Cardiac muscle cell (in vitro differentiated cells and primary cell): ENCODE measurements at regions not wholly inside any gene's neighbourhood (a gene's known extent, or its start where the extent isn't known, plus 50 kb on each side); places are given as distances from the start of the nearest gene placed in this dataset.

Experiments
- DNase-seq, 2 donors: peaks; one replicate each; pipeline versions ENCODE4 v3.0.0 to v3.0.0-alpha.2; 2010 to 2017; ENCODE audit warnings: low read depth in 1 of 2, low spot score in 1 of 2
- H3K27ac ChIP-seq: fragments of 200-600 bp; sonication (generic); 2 replicates; pipeline ENCODE4 v1.5.1; 2016
- H3K27me3 ChIP-seq: fragments of 200-600 bp; sonication (generic); 2 replicates; pipeline ENCODE4 v1.6.0; 2016; ENCODE audit warnings: control low read depth
- H3K36me3 ChIP-seq: fragments of 200-600 bp; sonication (generic); 2 replicates; pipeline ENCODE4 v1.5.1; 2016; ENCODE audit warnings: control low read depth
- H3K4me1 ChIP-seq: fragments of 200-600 bp; sonication (generic); 2 replicates; pipeline ENCODE4 v1.8.1; 2017; ENCODE audit warnings: low read depth, mild to moderate bottlenecking, mixed run types
- H3K4me3 ChIP-seq: fragments of 200-600 bp; sonication (generic); 2 replicates; pipeline ENCODE4 v1.5.1; 2016; ENCODE audit warnings: mild to moderate bottlenecking
- H3K9me3 ChIP-seq: fragments of 200-600 bp; sonication (generic); 2 replicates; pipeline ENCODE4 v1.5.1; 2017; ENCODE audit warnings: low read depth, mild to moderate bottlenecking, control low read depth
- TF ChIP-seq, protein P1 (sequence below): IDR thresholded peaks from 2 replicates; pipeline ENCODE4 v1.5.1; 2012; ENCODE audit warnings: low read depth, mild to moderate bottlenecking, low read length

DNA sequence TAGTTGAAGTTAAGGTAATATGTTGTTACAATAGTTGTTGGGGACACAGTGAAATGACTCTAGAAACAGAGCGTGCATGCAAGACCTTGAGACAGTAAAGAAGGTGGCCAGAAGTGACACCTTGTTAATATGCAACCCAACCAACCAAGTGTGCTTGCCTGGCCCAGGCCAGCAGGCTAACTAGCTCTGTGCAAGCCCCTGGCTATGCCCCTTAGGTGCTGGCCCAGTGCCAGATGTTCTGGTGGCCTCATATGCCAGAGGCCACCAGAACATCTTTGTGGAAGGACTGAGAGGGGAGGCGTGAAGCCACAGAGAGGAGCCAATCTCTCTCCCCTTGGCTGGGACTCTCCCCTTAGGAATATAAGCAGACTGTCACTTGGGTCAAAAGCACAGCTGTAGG lies 111.2 kb upstream of the JUN start:
- H3K36me3 ChIP-seq, result no peaks in the 10 kb centered on the region
- H3K4me1 ChIP-seq, result peaks cover 36% of the 10 kb centered on the region
- H3K4me3 ChIP-seq, result no peak overlapping the region
- TF ChIP-seq, protein P1, sequence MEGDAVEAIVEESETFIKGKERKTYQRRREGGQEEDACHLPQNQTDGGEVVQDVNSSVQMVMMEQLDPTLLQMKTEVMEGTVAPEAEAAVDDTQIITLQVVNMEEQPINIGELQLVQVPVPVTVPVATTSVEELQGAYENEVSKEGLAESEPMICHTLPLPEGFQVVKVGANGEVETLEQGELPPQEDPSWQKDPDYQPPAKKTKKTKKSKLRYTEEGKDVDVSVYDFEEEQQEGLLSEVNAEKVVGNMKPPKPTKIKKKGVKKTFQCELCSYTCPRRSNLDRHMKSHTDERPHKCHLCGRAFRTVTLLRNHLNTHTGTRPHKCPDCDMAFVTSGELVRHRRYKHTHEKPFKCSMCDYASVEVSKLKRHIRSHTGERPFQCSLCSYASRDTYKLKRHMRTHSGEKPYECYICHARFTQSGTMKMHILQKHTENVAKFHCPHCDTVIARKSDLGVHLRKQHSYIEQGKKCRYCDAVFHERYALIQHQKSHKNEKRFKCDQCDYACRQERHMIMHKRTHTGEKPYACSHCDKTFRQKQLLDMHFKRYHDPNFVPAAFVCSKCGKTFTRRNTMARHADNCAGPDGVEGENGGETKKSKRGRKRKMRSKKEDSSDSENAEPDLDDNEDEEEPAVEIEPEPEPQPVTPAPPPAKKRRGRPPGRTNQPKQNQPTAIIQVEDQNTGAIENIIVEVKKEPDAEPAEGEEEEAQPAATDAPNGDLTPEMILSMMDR, result no peak
- H3K27ac ChIP-seq, result no peak overlapping the region
- no peak for DNase-seq
- no peaks in the 10 kb centered on the region for H3K9me3 ChIP-seq
- no peaks in the 10 kb centered on the region for H3K27me3 ChIP-seq

DNA sequence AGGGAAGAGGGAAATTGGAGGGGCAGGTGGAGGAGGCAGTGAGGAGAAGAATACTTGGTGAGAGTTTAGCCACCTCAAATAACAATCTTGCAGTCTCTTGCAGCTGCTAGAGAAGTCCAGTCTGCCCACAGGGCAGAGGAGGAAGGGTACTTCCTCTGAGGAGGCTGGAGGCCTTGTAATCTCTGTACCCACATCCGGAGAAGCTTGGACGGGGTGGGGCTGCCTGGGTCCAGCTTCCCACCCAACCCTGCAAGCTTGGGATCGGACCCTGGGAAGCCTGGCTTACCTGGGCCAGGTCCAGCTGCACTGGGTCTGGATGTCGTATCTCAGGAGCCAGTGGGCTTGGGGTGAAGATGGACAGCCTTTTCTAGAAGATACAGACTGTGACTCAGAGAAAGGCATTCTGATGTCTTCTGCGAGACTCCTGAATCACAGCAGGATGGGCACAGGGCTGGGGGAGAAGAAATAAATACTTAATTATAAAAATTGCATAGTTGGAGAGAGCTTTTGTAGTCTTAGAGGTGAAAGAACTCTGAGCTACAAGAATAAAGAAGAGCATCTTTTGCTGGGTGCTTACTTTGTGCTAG lies 111.8 kb upstream of the JUN start:
- DNase-seq, result no peak
- H3K9me3 ChIP-seq, result no peaks in the 10 kb centered on the region
- H3K4me1 ChIP-seq, result peaks cover 41% of the 10 kb centered on the region
- H3K4me3 ChIP-seq, result no peak overlapping the region
- no peaks in the 10 kb centered on the region for H3K36me3 ChIP-seq
- no peaks in the 10 kb centered on the region for H3K27me3 ChIP-seq
- H3K27ac ChIP-seq, result peak overlapping the region; percentile 74
- TF ChIP-seq, protein P1, result no peak

DNA sequence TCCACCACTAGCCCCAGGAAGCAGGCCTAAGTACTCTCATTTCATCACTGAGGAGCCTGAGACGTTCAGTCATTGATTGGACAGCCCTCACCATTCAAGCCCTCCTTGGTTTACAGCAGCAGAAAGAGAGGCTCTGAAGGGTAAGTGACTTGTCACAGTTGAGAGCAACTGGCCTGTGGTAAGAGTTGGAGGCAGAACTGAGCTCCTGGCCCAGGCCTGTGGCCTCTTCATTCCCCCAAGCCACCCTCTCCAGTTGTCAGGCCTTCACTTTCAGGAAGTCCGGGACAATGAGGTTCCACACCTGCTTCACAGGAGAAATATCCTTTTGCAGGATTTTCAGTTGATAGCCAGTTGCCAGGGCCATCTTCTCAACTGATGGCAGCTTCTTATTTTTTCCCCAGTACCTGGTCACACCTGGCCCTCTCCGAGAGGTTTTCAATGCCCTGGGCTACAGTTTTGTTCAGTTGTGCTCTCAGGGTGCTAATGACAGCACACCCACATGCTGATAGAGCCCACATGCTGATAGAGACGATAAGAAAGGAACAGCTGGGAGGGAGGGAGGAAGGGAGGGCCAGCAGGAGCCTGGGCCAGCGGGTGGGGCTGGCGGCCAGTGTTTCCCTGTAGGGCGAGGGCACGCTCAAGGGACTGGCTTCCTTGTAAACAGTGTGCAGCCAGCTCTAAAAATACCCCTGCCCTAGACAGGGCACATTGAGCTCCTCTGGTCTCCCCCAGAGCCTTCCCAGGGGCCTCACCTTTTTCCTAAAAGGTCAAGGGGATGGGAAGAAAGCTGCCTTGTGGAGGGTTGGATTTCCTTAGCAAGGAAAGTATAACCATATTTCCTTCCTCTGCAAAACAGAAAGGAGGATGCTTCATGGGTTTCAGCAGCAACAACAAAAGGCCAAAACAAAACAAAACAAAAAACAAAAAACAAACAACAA lies 112.7 kb upstream of the JUN start:
- no peaks in the 10 kb centered on the region for H3K9me3 ChIP-seq
- no peak overlapping the region for H3K4me3 ChIP-seq
- no peaks in the 10 kb centered on the region for H3K27me3 ChIP-seq
- peak overlapping the region; percentile 74 for H3K27ac ChIP-seq
- H3K4me1 ChIP-seq, result peaks cover 42% of the 10 kb centered on the region
- no peak for DNase-seq
- H3K36me3 ChIP-seq, result no peaks in the 10 kb centered on the region
- TF ChIP-seq, protein P1, result no peak

- peak overlapping the region; percentile 58 for H3K27ac ChIP-seq
- H3K36me3 ChIP-seq, result no peaks in the 10 kb centered on the region
- H3K4me1 ChIP-seq, result peaks cover 40% of the 10 kb centered on the region
- DNase-seq, result peak; percentile 87 to 88
- no peak overlapping the region for H3K4me3 ChIP-seq
- H3K27me3 ChIP-seq, result no peaks in the 10 kb centered on the region
- no peaks in the 10 kb centered on the region for H3K9me3 ChIP-seq
- TF ChIP-seq, protein P1, result no peak
Measured at GRCh38 chr1:58898739-58899586, 115.1 kb upstream of the JUN start.

- no peak overlapping the region for H3K4me3 ChIP-seq
- no peaks in the 10 kb centered on the region for H3K27me3 ChIP-seq
- DNase-seq, result no peak
- H3K27ac ChIP-seq, result peak overlapping the region; percentile 58
- no peaks in the 10 kb centered on the region for H3K36me3 ChIP-seq
- H3K9me3 ChIP-seq, result no peaks in the 10 kb centered on the region
- TF ChIP-seq, protein P1, result no peak
- H3K4me1 ChIP-seq, result peaks cover 40% of the 10 kb centered on the region
Measured at GRCh38 chr1:58899587-58900271, 115.9 kb upstream of the JUN start.
